ENCODE measurements at regions not wholly inside any gene's neighbourhood (a gene's known extent, or its start where the extent isn't known, plus 50 kb on each side); places are given as distances from the start of the nearest gene placed in this dataset.

DNA sequence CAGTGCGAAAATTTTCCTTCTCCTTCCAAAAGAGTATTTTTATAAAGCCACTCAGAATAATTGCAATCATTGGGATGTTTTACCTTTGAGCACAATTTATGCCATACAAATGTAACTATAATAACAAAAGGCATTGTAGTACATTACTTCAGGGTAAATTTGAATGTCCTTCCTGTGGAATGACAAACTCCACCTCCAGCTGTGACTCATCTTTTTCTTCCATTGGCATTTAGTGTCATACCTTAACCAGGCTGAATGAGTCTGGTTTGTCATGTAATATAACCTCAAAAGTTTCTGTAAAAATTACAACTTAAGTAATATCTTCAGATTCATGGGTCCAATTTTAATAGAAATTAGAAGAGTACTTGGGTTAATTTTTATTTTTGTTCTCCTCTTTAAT is 93.3 kb downstream of the TMEM47 start:
- TF ChIP-seq, protein P1, sequence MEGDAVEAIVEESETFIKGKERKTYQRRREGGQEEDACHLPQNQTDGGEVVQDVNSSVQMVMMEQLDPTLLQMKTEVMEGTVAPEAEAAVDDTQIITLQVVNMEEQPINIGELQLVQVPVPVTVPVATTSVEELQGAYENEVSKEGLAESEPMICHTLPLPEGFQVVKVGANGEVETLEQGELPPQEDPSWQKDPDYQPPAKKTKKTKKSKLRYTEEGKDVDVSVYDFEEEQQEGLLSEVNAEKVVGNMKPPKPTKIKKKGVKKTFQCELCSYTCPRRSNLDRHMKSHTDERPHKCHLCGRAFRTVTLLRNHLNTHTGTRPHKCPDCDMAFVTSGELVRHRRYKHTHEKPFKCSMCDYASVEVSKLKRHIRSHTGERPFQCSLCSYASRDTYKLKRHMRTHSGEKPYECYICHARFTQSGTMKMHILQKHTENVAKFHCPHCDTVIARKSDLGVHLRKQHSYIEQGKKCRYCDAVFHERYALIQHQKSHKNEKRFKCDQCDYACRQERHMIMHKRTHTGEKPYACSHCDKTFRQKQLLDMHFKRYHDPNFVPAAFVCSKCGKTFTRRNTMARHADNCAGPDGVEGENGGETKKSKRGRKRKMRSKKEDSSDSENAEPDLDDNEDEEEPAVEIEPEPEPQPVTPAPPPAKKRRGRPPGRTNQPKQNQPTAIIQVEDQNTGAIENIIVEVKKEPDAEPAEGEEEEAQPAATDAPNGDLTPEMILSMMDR (IDR thresholded peaks at IDR 0.05), result no peak
- no peak for TF ChIP-seq CREB1 (CRISPR knock-in tag; IDR thresholded peaks at IDR 0.05)
- TF ChIP-seq, protein P2, sequence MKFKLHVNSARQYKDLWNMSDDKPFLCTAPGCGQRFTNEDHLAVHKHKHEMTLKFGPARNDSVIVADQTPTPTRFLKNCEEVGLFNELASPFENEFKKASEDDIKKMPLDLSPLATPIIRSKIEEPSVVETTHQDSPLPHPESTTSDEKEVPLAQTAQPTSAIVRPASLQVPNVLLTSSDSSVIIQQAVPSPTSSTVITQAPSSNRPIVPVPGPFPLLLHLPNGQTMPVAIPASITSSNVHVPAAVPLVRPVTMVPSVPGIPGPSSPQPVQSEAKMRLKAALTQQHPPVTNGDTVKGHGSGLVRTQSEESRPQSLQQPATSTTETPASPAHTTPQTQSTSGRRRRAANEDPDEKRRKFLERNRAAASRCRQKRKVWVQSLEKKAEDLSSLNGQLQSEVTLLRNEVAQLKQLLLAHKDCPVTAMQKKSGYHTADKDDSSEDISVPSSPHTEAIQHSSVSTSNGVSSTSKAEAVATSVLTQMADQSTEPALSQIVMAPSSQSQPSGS (CRISPR knock-in tag; IDR thresholded peaks at IDR 0.05; ENCODE audit: borderline replicate concordance, low read depth), result no peak
- TF ChIP-seq, protein P3, sequence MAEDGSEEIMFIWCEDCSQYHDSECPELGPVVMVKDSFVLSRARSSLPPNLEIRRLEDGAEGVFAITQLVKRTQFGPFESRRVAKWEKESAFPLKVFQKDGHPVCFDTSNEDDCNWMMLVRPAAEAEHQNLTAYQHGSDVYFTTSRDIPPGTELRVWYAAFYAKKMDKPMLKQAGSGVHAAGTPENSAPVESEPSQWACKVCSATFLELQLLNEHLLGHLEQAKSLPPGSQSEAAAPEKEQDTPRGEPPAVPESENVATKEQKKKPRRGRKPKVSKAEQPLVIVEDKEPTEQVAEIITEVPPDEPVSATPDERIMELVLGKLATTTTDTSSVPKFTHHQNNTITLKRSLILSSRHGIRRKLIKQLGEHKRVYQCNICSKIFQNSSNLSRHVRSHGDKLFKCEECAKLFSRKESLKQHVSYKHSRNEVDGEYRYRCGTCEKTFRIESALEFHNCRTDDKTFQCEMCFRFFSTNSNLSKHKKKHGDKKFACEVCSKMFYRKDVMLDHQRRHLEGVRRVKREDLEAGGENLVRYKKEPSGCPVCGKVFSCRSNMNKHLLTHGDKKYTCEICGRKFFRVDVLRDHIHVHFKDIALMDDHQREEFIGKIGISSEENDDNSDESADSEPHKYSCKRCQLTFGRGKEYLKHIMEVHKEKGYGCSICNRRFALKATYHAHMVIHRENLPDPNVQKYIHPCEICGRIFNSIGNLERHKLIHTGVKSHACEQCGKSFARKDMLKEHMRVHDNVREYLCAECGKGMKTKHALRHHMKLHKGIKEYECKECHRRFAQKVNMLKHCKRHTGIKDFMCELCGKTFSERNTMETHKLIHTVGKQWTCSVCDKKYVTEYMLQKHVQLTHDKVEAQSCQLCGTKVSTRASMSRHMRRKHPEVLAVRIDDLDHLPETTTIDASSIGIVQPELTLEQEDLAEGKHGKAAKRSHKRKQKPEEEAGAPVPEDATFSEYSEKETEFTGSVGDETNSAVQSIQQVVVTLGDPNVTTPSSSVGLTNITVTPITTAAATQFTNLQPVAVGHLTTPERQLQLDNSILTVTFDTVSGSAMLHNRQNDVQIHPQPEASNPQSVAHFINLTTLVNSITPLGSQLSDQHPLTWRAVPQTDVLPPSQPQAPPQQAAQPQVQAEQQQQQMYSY (CRISPR knock-in tag; IDR thresholded peaks at IDR 0.05), result no peak
- TF ChIP-seq, protein P4, sequence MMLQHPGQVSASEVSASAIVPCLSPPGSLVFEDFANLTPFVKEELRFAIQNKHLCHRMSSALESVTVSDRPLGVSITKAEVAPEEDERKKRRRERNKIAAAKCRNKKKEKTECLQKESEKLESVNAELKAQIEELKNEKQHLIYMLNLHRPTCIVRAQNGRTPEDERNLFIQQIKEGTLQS (CRISPR knock-in tag; conservative IDR thresholded peaks at IDR 0.05), result no peak
- no peak for TF ChIP-seq TCF7 (CRISPR knock-in tag; IDR thresholded peaks at IDR 0.05; ENCODE audit: low read depth)
- TF ChIP-seq, protein P5, sequence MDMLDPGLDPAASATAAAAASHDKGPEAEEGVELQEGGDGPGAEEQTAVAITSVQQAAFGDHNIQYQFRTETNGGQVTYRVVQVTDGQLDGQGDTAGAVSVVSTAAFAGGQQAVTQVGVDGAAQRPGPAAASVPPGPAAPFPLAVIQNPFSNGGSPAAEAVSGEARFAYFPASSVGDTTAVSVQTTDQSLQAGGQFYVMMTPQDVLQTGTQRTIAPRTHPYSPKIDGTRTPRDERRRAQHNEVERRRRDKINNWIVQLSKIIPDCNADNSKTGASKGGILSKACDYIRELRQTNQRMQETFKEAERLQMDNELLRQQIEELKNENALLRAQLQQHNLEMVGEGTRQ (CRISPR knock-in tag; IDR thresholded peaks at IDR 0.05), result no peak
- TF ChIP-seq, protein P6, sequence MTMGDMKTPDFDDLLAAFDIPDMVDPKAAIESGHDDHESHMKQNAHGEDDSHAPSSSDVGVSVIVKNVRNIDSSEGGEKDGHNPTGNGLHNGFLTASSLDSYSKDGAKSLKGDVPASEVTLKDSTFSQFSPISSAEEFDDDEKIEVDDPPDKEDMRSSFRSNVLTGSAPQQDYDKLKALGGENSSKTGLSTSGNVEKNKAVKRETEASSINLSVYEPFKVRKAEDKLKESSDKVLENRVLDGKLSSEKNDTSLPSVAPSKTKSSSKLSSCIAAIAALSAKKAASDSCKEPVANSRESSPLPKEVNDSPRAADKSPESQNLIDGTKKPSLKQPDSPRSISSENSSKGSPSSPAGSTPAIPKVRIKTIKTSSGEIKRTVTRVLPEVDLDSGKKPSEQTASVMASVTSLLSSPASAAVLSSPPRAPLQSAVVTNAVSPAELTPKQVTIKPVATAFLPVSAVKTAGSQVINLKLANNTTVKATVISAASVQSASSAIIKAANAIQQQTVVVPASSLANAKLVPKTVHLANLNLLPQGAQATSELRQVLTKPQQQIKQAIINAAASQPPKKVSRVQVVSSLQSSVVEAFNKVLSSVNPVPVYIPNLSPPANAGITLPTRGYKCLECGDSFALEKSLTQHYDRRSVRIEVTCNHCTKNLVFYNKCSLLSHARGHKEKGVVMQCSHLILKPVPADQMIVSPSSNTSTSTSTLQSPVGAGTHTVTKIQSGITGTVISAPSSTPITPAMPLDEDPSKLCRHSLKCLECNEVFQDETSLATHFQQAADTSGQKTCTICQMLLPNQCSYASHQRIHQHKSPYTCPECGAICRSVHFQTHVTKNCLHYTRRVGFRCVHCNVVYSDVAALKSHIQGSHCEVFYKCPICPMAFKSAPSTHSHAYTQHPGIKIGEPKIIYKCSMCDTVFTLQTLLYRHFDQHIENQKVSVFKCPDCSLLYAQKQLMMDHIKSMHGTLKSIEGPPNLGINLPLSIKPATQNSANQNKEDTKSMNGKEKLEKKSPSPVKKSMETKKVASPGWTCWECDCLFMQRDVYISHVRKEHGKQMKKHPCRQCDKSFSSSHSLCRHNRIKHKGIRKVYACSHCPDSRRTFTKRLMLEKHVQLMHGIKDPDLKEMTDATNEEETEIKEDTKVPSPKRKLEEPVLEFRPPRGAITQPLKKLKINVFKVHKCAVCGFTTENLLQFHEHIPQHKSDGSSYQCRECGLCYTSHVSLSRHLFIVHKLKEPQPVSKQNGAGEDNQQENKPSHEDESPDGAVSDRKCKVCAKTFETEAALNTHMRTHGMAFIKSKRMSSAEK (CRISPR knock-in tag; IDR thresholded peaks at IDR 0.05; ENCODE audit: borderline replicate concordance), result no peak
- TF ChIP-seq, protein P7, sequence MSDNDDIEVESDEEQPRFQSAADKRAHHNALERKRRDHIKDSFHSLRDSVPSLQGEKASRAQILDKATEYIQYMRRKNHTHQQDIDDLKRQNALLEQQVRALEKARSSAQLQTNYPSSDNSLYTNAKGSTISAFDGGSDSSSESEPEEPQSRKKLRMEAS (CRISPR knock-in tag; IDR thresholded peaks at IDR 0.05), result no peak
- TF ChIP-seq, protein P8, sequence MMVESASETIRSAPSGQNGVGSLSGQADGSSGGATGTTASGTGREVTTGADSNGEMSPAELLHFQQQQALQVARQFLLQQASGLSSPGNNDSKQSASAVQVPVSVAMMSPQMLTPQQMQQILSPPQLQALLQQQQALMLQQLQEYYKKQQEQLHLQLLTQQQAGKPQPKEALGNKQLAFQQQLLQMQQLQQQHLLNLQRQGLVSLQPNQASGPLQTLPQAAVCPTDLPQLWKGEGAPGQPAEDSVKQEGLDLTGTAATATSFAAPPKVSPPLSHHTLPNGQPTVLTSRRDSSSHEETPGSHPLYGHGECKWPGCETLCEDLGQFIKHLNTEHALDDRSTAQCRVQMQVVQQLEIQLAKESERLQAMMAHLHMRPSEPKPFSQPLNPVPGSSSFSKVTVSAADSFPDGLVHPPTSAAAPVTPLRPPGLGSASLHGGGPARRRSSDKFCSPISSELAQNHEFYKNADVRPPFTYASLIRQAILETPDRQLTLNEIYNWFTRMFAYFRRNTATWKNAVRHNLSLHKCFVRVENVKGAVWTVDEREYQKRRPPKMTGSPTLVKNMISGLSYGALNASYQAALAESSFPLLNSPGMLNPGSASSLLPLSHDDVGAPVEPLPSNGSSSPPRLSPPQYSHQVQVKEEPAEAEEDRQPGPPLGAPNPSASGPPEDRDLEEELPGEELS (CRISPR knock-in tag; IDR thresholded peaks at IDR 0.05), result no peak

Measured in WTC11 (cell line).